Transverse colon (tissue), 4 donors: ENCODE measurements at regions not wholly inside any gene's neighbourhood (a gene's known extent, or its start where the extent isn't known, plus 50 kb on each side); places are given as distances from the start of the nearest gene placed in this dataset.
"Not testable (repeated sequence)": the region's sequence is repeated elsewhere in the genome, so short reads cannot be mapped to it uniquely, and the experiment has no call there.

Experiments used
- DNase-seq: peaks from one replicate; pipeline ENCODE4 v3.0.0-alpha.2; 2019
- H3K27ac ChIP-seq, 4 donors: fragments of 200-600 bp; sonication (generic); 2 replicates each; pipeline ENCODE4 v1.5.1; 2016 to 2018; ENCODE audit warnings: inconsistent platforms in 4 of 4
- H3K27me3 ChIP-seq: fragments of 200-600 bp; sonication (generic); 2 replicates; pipeline ENCODE4 v1.5.1; 2017; ENCODE audit warnings: inconsistent platforms
- H3K36me3 ChIP-seq, 4 donors: fragments of 200-600 bp; sonication (generic); 2 replicates each; pipeline ENCODE4 v1.5.1; 2017 to 2019; ENCODE audit warnings: inconsistent platforms in 4 of 4
- H3K4me1 ChIP-seq, 4 donors: fragments of 200-600 bp; sonication (generic); 2 replicates each; pipeline ENCODE4 v1.5.1; 2017 to 2020; ENCODE audit warnings: inconsistent platforms in 4 of 4
- H3K4me3 ChIP-seq, 4 donors: fragments of 200-600 bp; sonication (generic); 1 replicate in 1 of 4; 2 replicates in 3 of 4; pipeline versions ENCODE4 v1.5.1 to v1.6.1; 2017 to 2019; ENCODE audit warnings: inconsistent platforms in 4 of 4
- H3K9me3 ChIP-seq, 2 donors: fragments of 200-600 bp; sonication (generic); 2 replicates each; pipeline ENCODE4 v1.5.1; 2017 to 2019; ENCODE audit warnings: inconsistent platforms in 2 of 2
- EP300 ChIP-seq: sonication (generic); formaldehyde crosslinking; IDR thresholded peaks from one replicate; pipeline ENCODE4 v1.6.1; 2017; ENCODE audit warnings: antibody characterized with exemption, low read depth
- POLR2A ChIP-seq: fragments of 450-650 bp; IDR thresholded peaks from one replicate; pipeline ENCODE4 v1.6.1; 2016; ENCODE audit warnings: antibody characterized with exemption, mild to moderate bottlenecking, moderate library complexity
- POLR2AphosphoS5 ChIP-seq, 3 donors: sonication (generic); formaldehyde crosslinking; IDR thresholded peaks; one replicate each; pipeline ENCODE4 v1.6.1; 2016; ENCODE audit warnings: antibody characterized with exemption in 3 of 3
- WGBS, 2 donors: methylation state at CpG; one replicate each; pipeline ENCODE4 v1.1.5; 2018; ENCODE audit warnings: low coverage in 1 of 2; 5-methylcytosine and 5-hydroxymethylcytosine counted together
- in situ Hi-C, 4 donors: fragments of 200-750 bp; cut with MboI; loops; one replicate each; pipeline versions ENCODE4 v1.15.0 to v1.15.1; 2017; ENCODE audit warnings: low sequenced_read_pairs in 3 of 4, low pct_ligation_motif_present in 1 of 4, low pct_unique_long_range_greater_than_20kb in 1 of 4
- intact Hi-C: fragments of 100-400 bp; cut with DNase I; formaldehyde crosslinking; loops from one replicate; pipeline ENCODE4 v1.15.1; 2023; ENCODE audit warnings: low total_unique reads
- TF ChIP-seq, protein P1 (sequence below), 5 experiments: fragments of 200-600 bp in 3 of 5; fragments of 450-650 bp in 2 of 5; sonication (generic) in 3 of 5; IDR thresholded peaks; 1 replicate in 2 of 5; 2 replicates in 3 of 5; pipeline ENCODE4 v1.5.1; 2016 to 2017; ENCODE audit warnings: antibody characterized with exemption in 5 of 5, inconsistent platforms in 3 of 5, mild to moderate bottlenecking in 2 of 5, moderate library complexity in 1 of 5

DNA sequence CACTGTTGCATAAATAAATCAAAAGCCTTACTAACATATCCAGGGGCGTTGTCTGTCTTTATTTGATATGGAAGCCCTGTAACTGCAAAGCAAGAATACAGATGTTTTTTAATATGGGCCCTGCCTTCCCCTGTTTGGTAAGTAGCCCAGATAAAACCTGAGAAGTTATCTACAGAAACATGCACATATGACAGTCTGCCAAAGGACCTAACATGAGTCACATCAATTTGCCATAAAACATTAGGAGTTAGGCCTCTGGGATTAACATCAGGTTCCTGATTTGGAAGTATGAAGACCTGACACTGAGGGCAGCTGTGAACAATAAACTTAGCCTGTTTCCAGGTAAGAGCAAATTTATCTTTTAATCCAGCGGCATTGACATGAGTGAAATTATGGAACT, 1588.8 kb downstream of the REEP3 start:
- H3K27ac ChIP-seq, result no peak overlapping the region
- no peak for DNase-seq
- H3K4me3 ChIP-seq, result no peak overlapping the region
- TF ChIP-seq, protein P1, sequence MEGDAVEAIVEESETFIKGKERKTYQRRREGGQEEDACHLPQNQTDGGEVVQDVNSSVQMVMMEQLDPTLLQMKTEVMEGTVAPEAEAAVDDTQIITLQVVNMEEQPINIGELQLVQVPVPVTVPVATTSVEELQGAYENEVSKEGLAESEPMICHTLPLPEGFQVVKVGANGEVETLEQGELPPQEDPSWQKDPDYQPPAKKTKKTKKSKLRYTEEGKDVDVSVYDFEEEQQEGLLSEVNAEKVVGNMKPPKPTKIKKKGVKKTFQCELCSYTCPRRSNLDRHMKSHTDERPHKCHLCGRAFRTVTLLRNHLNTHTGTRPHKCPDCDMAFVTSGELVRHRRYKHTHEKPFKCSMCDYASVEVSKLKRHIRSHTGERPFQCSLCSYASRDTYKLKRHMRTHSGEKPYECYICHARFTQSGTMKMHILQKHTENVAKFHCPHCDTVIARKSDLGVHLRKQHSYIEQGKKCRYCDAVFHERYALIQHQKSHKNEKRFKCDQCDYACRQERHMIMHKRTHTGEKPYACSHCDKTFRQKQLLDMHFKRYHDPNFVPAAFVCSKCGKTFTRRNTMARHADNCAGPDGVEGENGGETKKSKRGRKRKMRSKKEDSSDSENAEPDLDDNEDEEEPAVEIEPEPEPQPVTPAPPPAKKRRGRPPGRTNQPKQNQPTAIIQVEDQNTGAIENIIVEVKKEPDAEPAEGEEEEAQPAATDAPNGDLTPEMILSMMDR (IDR thresholded peaks at IDR 0.05), result no peak
- no peak for TF ChIP-seq POLR2A
- no peak for TF ChIP-seq POLR2AphosphoS5 (IDR thresholded peaks at IDR 0.05)
- TF ChIP-seq EP300, result no peak
- in situ Hi-C loops (no loop called here), intact Hi-C loops (no loop called here)
- H3K27me3 ChIP-seq, result no peaks in the 10 kb centered on the region
- peaks cover 0 to 5% of the 10 kb centered on the region in 2 donors for H3K9me3 ChIP-seq
- WGBS, 2 donors, result 55 to 100% methylated on average over 1 to 2 of the region's 2 CpGs
- H3K36me3 ChIP-seq, result no peaks in the 10 kb centered on the region
- no peaks in the 10 kb centered on the region for H3K4me1 ChIP-seq

DNA sequence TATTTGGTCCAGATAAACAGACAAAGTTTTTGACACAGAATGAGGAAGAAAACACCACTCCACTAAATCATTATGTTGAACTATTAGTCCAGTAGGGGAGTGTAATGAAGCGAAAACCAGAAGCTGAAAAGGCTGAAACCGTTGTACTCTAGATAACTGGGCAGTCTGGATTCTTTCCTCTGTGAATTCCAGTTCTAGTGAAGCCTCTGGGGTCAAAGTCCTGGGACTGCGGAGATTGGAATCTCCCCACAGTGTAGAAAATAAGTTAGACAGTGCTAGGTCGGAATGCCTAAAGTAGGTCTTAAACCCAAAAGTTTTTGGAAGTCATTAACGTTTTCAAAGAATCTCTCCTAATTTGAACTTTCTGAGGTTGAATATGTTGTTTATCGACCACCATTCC, 1589.9 kb downstream of the REEP3 start:
- H3K27ac ChIP-seq, DNase-seq, H3K9me3 ChIP-seq, H3K4me3 ChIP-seq, H3K27me3 ChIP-seq, intact Hi-C loops, in situ Hi-C loops, H3K36me3 ChIP-seq, H3K4me1 ChIP-seq: not testable (repeated sequence)
- 79 to 87% methylated on average over 3 to 6 of the region's 6 CpGs for WGBS, 2 donors

DNA sequence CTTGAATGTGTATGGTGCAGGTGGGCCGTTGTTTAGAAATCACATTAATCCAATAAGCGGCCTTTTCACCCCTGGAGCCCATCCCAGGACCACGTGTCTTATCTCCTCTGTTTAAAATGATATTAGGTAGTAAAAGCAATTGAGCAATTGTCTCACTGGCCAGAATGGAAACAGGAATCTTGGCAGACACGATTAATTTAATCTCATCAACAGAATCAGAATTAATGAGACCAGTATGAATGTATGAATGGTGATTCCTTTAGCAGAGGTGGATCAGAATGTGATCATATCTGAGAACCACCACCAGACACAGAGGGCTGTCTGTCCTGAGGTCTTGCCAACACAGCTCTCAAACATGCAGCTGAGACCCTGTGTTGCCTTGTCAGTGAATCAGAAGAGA, 1591.4 kb downstream of the REEP3 start:
- no peaks in the 10 kb centered on the region for H3K36me3 ChIP-seq
- no peak overlapping the region for H3K4me3 ChIP-seq
- no peak overlapping the region for H3K27ac ChIP-seq
- no peaks in the 10 kb centered on the region for H3K4me1 ChIP-seq
- no peak for TF ChIP-seq POLR2A
- no peak for TF ChIP-seq POLR2AphosphoS5 (IDR thresholded peaks at IDR 0.05)
- WGBS, 2 donors, result 73 to 100% methylated on average over 1 to 4 of the region's 4 CpGs
- intact Hi-C loops, result no loop called here
- H3K27me3 ChIP-seq, result no peaks in the 10 kb centered on the region
- H3K9me3 ChIP-seq, result no peaks in the 10 kb centered on the region
- no peak for DNase-seq
- in situ Hi-C loops, result no loop called here

DNA sequence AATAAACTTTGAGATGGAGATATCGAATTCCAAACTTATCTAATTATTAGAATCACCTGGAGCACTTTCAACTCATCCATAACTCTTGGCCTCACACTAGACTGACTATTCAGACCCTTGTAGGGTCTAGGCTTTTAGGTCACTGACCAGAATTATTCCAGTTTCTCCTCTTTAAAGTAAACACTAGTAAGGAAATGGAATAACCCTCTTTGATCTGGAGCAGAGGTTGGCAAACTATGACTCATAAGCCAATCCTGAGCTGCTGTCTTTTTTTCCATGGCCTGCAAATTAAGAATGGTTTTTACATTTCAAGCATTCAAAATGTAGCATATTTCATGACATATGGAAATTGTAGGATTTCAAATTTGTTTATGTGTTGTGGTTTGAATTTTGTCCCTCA, 1601.9 kb downstream of the REEP3 start:
- no peak for DNase-seq
- Histone ChIP-seq H3K27me3 (no peaks in the 10 kb centered on the region), H3K27ac (no peak overlapping the region), H3K4me1 (no peaks in the 10 kb centered on the region), H3K4me3 (no peak overlapping the region), H3K9me3 (no peaks in the 10 kb centered on the region), H3K36me3 (no peaks in the 10 kb centered on the region)
- in situ Hi-C loops, result no loop called here
- no peak for TF ChIP-seq POLR2AphosphoS5 (IDR thresholded peaks at IDR 0.05)
- TF ChIP-seq EP300, result no peak
- TF ChIP-seq, protein P1 (IDR thresholded peaks at IDR 0.05), result no peak
- TF ChIP-seq POLR2A, result no peak
- 73 to 80% methylated on average over 1 of the region's 1 CpG for WGBS, 2 donors
- intact Hi-C loops, result no loop called here

DNA sequence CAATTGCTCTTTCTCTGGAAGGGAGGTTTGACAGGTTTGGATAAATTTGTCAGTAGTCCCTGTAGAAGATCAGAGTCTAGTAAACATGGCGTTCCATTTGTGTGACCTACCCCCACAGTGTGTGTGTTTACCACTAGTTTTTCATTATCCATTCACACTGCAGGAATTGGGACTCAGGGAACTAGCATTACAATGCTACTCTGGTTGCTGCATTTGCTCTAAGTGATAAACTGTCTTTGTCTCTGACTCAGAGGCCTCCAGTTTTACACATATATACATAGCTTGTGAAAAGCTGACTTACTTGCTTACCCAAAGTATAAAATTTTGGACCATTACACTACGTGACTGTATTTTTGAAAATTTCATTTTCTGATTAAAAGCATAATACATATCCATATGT, 1604.0 kb downstream of the REEP3 start:
- Histone ChIP-seq H3K27ac (no peak overlapping the region), H3K4me3 (no peak overlapping the region), H3K27me3 (no peaks in the 10 kb centered on the region), H3K4me1 (no peaks in the 10 kb centered on the region), H3K36me3 (no peaks in the 10 kb centered on the region), H3K9me3 (no peaks in the 10 kb centered on the region)
- DNase-seq, result no peak
- TF ChIP-seq EP300 (no peak), POLR2A (no peak), POLR2AphosphoS5 (IDR thresholded peaks at IDR 0.05) (no peak)
- TF ChIP-seq, protein P1 (IDR thresholded peaks at IDR 0.05), result no peak
- intact Hi-C loops (no loop called here), in situ Hi-C loops (no loop called here)
- 63 to 83% methylated on average over 2 of the region's 2 CpGs for WGBS, 2 donors
